Stimulated activated CD4-positive, alpha-beta T cell treated with anti-CD3 and anti-CD28 coated beads, Interleukin-4, amount 100 ng/mL, for 48 hours (primary cell): ENCODE measurements at regions not wholly inside any gene's neighbourhood (a gene's known extent, or its start where the extent isn't known, plus 50 kb on each side); places are given as distances from the start of the nearest gene placed in this dataset.
"Not testable (repeated sequence)": the region's sequence is repeated elsewhere in the genome, so short reads cannot be mapped to it uniquely, and the experiment has no call there.

Experiments
- DNase-seq, 2 donors: peaks; one replicate each; pipeline ENCODE4 v3.0.0-alpha.2; 2020; ENCODE audit warnings: low read depth in 2 of 2

DNA sequence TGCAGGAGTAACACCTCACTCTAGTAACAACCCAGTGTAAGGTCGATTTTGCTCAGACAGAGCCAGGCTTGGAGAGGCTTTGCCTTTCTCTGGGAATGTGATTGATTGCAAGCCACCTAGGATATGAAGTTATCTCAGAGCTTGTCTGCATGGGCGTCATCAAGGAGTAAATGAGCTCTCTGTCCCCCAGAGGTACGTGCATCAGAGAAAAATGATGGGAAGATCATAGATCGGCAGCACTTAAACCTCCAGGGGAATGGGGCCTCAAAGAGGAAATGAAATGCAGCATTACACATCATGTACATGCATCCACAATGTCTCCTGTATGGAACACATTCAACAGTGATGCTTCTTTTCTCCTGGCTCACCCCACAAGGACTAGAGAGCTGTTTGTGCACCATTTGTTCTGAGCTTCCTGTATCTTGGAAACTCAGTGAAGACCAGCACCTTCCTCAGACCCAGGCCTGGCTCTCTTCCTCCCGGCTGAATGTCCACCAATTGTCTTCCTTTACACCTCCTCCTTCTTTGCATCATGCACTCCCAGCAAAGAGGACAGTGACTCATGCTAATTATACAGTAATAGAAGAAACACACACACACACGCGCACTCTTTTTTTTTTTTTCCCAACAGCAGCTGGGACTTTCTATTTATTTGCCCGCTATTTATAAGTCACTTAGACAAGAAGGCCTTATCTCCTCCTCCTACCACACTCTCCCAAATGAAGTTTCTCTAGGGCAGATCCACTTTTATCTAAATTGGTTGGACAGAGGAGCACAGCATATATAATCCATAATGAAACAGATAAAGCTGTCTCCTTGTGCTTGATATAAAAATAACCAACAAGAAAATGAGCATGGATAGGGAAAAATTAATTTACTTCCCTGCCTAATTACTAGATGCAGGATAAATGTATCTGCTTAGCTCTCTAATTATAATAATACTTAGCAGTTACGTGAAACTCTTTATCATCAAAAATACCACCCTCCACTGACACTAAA is 990.7 kb downstream of the CCSER2 start:
- no peak for DNase-seq

DNA sequence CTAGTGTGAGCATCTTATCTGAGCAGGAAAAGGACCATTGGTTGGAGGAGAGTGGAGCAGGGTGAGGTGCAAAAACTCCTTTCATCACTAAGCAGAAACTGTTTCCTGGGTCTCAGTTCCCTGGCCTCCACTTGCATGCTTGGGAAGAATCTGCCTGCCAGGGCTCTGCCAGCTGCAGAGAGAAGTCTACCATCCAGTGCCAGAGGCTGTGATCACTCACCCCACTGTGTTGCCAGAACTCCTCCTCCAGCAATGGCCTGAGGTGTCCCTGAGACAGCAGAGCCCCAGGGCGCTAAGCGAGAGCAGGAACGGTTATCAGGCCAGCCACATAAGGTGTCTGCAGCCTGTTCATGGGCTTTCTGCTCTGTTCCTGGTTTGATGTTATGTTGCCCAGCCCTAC is 991.4 kb downstream of the CCSER2 start:
- no peak for DNase-seq

DNA sequence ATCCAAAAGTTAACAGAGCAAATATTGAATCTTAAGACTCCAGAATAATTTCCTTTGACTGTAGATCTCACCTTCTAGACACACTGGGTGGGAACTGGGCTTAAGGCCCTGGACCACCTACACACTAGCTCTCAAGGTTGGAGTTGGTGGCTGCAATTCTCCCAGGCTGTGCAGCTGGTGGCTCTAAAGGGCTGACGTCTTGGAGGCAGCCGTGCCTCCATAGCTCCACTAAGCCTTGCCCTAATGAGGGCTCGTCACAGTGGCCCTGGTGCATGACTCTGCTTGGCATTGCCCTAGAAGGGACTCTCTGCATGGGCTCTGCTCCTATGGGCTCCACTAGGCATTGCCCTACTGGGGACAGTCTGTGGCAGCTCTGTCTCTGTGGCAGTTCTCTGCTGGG is 1005.2 kb downstream of the CCSER2 start:
- DNase-seq = no peak

DNA sequence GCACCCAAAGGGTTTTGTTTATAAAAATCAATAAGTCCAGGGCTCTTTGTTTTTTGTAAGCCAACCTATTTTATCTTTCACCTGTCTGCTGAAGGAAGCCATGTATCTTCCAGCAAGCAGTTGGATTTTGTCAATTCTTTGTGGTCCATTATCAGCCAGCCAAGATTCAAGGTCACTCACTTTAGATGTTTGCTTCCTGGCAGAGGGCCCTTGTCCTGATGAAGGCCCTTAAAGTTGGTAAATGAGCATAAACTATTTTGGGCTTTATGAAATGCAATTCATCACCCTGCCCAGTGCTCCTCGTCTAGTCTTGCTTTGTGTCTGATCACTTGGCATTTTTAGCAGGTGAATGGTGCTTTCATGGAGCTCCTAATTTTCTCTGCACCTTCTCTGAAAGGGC is 1004.2 kb downstream of the GRID1 start:
- no peak for DNase-seq

DNA sequence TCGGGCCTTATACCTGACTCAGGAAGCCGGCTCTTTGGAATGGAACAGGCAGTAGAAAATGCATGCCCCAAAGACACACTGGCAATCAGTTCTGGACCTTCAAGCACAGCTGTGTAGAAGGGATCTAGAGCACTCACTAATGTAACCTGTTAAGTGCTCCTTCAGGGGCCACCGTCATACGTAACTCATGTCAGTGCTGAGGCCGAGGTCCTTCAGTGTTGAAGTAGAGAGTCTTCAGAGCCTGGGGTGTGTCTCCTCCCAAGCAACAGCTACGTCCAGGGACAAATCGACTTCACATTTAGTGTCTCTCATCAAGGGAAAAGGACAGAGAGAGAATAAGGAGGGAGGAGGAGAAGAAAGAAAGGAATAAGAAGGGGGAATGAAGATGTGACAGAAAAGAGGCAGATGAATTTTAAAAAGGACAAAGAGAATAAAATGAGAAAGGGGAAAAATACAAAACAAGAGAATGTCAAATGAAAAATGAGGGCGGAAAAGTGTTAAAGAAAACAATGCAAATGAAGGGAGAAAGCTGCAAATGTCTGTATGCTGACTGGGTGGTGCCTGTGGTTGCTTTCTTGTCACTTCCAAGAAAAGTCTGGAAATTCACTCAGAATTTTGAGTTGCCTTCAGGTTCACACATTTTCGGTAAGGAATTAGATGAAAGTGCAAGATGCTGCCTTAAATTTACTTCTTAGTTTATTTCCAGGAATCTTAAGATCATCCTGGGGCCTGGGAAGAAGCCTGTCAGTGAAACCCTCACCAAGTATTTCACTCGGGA is 989.4 kb downstream of the GRID1 start:
- DNase-seq = no peak

DNA sequence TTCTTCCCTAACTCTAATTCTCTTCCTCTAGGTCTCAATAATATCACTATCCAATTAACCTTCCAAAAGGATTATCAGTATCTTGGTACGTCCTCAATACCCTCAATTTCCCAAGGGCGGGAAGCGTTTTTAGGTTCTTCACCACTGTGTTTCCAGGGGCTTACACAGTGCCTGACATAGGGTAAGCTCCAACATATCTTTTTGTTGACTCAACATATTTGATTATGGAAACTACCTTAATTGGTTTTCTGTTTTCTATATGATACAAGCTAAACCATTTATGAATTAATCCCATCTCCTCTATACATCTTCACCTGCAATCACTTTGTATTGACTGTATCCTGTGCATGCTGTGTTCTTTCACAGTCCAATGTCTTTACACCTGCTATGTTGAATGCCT is 987.3 kb downstream of the GRID1 start:
- DNase-seq = no peak

DNA sequence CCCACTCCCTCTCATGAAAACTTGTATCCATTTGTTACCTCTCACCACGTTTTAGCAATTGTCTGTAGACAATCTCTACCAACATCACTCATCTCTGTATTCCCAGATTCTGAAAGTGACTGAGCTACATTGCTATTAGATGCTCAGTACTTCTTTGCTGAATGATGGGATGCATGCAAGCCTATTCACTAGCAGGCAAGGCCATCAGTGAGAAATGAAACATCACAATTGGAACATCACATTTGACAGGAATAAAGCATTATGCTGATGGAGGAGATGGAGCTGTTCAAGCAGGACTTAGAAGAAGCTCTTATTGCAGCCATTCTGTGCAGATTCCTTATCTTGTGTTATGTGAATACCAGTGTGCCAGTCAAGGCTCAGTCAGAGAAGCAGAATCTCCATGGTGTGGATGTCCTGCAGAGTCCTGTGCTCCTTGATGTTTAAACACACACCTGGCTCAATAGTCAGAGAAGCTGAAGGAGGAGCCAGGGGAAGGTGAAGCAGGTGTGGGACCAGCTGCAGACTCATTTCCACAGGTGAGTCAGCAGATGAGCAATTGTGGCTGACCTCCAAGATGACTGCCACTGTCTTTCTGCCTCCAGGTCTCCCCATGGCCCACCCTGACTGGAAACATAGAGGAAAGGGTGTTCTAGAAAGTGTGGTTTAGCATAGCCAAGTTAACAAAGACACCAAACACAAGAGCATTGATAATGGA is 965.5 kb downstream of the GRID1 start:
- no peak for DNase-seq

DNA sequence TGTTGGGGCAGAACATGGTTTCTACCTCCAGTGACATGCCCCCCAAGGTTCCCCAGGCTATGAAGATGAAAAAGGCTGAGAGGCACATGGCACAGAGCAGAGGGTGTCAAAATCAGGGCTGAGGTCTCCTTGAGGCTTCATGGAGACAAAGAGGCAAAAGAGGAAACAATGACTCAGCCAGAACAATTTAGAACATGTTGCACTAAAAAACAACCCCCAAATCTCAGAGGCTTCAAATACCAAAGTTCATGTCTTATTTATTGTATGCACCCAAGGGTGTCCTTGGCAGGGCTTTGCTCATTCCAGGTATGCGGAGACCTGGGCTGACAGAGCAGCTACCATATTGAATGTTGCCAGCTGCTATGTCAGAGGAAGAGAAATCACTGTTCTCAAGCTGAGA is 964.1 kb downstream of the GRID1 start:
- no peak for DNase-seq

DNA sequence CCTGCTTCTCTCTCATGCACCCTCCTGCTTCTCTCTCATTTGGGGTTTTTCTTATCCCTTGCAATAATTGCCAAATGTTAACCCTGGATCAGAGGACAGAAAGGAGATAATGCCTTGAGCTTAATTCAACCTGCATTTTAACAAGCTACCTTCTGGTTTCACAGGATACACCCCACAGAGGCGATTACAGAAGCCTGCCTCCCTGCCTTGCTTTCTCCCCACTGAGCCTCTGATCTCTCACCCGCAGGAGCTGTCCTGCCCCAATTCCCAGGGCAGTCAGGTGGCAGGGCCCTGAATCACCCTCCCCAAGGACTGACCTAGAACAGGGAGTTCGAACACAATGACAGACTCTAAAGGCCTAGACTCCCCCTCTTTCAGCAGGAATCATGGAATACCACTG is 959.5 kb downstream of the GRID1 start:
- DNase-seq = no peak

DNA sequence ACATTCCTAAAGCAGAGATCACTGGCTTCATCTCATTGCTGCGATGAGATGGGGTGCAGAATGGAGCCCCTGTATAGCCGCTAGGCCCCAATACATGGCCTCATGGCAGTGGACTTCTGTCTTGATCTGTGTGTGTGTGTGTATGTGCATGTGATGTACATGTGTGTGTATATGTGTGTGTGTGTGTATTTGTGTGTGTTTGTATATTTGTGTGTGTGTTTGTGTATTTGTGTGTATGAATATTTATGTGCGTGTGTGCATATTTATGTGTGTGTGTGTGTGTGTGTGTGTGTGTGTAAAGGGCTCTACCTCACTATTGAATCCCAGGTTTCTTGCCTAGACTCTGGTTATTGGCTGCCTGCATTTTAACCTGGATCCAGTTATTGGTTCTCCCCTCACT is 958.2 kb downstream of the GRID1 start:
- no peak for DNase-seq

DNA sequence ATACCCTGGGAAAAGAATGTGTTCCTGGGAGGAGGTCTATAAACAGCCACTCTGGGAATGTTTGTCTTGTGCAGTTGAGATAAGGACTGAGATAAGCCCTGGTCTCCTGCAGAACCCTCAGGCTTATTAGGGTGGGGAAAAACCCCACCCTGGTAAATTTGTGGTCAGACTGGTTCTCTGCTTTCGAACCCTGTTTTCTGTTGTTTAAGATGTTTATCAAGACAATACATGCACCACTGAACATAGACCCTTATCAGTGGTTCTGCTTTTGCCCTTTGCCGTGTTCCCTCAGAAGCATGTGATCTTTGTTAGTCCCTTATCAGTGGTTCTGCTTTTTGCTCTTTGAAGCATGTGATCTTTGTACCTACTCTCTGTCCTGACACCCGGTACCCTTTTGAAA is 956.0 kb downstream of the GRID1 start:
- DNase-seq = not testable (repeated sequence)

DNA sequence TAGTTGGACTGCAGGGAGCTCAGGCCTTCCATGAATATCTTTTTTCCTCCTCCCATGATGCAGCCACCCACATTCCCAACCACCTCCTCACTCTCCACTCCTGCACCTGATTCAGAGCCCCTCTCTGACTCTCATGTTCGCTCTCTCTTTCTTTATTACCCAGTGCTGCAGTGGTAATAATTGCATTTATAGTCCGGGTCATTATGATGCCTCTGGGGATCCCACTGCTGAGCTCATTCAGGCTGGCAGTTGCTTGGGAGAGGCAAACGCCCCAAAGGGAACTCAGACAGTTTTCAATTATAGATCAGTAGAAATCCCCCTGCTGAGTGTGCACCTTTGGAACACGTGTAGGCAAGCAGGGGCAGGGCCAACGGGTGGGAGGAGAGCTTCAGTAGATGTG is 953.0 kb downstream of the GRID1 start:
- DNase-seq = no peak

DNA sequence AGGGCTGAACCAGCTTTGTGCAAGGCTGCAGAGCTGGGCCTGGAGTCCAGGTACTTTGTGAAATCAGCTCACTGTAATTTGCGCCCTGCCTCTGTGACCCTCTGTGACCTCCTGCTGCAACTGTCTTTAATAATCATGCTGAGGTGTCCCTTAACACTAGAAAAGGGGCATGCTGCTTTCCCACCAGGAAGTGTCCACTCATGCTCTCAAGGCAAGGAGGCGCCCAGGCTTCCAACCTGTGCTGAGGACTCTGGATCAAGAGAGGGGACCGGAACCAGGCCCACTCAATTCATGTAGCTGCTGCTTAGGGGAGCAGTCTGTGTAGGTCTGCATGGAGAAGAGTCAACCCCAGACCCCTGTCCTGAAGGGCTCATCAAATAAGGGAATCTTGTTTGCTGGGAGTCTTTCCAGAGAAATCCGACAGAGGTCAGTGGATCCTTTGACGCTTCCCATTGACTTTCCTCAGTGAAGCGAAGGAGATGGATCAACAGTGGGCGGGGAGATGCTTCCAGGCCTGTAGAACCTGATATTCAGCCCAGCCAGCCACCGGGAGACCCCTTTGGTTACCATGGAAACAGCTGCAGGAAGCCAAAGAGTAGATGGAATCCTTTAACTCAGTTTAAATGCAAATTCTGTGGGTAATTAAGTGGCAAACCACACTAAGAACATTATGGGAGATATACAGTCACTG is 945.9 kb downstream of the GRID1 start:
- no peak for DNase-seq

DNA sequence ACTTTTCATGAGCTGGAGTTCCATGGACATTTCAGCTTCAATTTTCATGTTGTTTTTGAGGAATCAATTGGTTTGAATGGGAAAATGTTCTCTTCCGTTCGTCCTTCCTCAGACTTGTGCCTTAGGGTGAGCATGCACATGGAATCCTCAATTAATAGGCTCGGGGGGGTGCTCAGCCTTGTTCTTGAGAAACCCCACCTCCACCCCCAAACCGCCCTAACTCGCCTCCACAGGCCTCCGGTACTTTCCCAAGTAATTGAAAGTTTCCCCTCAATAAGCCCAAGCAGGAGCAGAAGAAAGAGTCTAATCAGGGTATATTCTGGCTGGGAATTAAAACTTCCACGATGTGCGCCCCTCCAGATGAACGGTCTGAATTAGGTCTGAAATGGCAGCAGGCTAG is 945.2 kb downstream of the GRID1 start:
- no peak for DNase-seq

DNA sequence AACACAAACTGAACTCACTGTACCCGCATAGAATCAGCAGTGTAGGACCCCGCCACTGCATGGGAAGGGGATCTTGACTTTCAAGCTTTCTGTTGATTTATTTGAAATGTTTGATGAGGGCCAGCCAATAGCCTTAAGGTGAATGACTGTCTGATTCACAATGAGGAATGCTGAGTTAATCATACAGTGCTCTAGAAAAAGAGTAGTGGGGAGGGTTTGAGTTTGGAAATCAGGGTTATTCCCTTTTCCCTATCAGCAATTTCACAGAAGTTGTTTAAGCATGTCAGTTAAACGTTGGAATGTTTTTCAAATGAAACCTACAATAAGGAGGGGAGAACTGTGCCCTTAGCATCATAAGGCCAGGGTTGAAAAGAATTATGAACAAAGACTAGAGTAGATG is 937.5 kb downstream of the GRID1 start:
- DNase-seq = no peak

DNA sequence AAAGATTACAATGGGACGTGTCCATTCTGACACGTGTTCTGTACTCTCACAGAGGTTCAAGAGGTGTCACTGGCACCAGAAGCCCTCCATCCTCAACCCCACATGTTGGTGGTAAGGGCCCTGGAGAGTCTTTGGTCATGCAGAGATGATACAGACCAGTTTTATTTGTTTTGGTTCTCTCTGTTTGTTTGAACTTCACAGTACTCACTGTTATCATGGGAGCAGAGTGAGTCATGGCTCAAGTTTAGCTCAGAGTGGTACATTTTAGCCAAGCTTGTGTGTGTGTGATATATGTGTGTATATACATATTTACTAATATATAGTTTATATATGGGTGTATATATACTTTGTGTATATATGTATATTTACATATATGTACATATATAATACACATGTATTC is 935.6 kb downstream of the GRID1 start:
- no peak for DNase-seq

DNA sequence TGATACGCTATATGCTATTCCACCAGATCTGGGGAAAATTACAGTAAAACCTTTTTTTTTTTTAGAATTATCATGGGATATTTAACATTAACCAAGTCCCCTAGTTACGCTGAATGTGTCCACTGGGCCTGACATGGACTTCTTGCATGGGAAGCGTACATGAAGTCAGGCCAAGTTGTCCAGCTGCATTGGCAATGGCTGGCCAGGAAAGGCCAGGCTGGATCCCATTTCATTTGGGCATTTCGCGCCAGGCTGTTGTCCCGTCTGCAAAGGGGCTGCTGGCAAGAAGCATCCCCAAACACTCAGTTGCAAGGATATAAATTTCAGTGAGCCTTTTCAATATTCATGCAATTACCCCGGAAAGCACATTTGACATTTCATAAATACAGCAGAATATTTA is 933.3 kb downstream of the GRID1 start:
- no peak for DNase-seq

DNA sequence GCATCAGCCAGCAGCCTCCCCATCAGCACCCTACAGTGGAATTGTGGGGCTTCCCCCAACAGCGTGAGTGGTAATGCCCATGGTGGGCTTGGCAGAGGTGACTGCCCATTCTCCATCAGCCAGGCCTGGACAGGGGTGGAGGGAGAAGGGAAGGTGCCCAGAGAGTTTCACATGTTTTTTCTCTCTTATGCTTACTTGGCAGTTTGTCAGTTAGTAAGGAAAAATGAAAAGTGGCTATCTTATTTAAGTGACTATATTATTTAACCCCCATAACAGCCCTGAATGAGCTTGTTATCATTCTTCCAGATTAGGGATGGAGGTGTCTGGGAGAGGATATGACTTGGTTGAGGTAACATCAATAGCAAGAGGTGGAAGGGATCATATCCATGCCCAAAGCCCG is 921.7 kb downstream of the GRID1 start:
- no peak for DNase-seq

DNA sequence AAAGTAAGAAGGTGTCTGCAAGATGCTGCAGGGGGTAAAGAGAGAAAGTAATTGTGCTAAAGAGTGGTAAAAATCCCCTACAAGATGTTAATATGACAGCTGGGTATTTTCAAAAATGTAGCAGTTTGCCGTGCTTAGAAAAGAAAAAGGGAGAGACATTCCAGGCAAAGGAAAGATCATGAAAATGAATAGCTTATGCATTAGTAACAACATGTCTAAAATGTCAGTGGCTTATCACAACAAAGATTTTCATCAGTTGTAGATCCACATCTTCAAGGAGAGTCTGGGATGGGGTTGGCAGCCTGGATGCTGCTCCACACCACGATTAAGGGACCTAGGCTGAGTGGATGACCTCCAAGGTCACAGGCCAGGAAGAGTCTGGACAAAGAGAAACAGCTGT is 920.9 kb downstream of the GRID1 start:
- DNase-seq = no peak

DNA sequence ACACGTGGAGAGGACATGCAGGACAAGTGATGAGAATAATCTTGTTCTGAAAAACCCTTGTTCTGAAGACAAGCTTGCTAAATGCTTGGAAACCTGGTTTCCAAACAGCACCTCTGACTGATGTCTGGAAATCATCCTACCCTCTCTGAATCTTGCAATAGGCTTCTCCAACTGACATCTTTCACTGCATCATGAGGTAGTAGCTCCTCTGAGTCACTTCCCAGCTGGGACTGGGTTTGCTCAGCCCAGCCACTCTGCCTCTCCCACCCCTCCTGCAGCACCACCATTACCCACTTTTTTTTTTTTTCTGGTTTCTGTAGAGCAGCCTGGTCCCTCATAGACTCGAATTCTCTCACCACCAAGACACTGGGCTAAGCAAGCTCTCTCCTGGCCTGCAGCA is 919.8 kb downstream of the GRID1 start:
- DNase-seq = no peak

DNA sequence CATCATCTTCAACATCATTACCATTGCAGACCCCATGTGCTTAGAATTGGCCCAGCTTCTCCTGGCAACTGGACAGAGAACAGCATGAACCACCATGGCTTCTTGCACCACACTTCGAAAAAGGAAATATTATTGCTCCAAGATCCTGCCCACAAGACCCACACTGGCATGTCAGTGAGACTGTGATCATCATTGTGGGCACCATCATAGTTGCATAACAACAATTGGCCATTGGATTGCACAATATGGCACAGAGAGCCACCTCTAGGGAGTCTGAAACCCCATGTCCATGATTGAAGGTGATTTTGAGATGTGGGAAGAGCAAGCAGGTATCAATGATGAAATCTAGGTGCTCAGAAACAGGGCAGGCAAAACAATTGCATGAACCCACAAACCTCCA is 918.9 kb downstream of the GRID1 start:
- no peak for DNase-seq

DNA sequence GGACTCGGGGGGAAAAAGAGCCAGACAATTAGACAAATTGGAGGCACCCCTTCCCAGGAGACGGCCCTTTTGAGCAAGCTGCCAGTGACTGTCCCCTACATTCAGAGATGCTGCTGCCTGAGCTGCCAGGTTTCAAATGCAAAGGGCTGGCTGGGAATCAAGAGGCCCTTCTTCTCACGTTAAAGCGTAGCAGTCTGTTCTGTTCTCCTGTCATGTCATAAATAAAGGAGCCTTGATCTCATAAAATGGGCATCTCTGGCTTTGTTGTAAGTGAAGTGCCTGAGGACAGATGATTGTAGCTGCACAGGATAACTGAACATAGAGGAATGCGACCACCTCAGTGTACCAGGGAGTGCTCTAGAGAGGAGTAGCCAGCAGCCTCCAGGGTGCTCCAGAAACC is 917.9 kb downstream of the GRID1 start:
- DNase-seq = no peak
